GM18870 (cell line): ENCODE measurements at regions not wholly inside any gene's neighbourhood (a gene's known extent, or its start where the extent isn't known, plus 50 kb on each side); places are given as distances from the start of the nearest gene placed in this dataset.
"Not testable (repeated sequence)": the region's sequence is repeated elsewhere in the genome, so short reads cannot be mapped to it uniquely, and the experiment has no call there.

Source experiments
- ATAC-seq: cut with Tn5 transposase; IDR thresholded peaks from one replicate; pipeline ENCODE4 v1.9.1; 2021; ENCODE audit warnings: moderate library complexity; ENCODE audit not compliant: unreplicated experiment

- ATAC-seq: no peak
These were observed 82.2 kb upstream of the SEC11C start for GRCh38 chr18:59057493-59057795.

- ATAC-seq: no peak
These were observed 81.7 kb upstream of the SEC11C start for GRCh38 chr18:59057969-59058368.

- no peak for ATAC-seq
These were observed 80.5 kb upstream of the SEC11C start for GRCh38 chr18:59059140-59059539.

GRCh38 chr18:59060551-59060950 is 79.1 kb upstream of the SEC11C start:
- no peak for ATAC-seq

- ATAC-seq: no peak
These were observed 77.6 kb upstream of the SEC11C start for GRCh38 chr18:59061914-59062642.

DNA sequence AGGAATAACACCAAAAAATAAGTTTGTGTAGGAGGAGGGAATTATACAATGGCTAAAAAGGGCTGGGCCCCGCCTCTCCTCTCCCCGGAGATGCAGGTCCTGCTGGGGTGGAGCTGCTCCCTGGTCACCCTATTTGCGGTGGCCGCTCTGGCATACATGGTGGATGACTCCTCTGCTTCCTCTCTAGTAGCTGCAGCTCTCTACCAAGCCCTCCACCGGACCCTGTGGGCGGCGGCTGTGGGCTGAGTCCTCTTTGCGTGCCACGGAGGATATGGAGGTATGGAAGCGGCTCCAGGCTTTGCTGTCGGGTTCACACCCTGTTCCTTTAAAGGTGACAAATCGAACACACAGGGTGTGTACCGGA is 77.1 kb upstream of the SEC11C start:
- ATAC-seq: no peak

DNA sequence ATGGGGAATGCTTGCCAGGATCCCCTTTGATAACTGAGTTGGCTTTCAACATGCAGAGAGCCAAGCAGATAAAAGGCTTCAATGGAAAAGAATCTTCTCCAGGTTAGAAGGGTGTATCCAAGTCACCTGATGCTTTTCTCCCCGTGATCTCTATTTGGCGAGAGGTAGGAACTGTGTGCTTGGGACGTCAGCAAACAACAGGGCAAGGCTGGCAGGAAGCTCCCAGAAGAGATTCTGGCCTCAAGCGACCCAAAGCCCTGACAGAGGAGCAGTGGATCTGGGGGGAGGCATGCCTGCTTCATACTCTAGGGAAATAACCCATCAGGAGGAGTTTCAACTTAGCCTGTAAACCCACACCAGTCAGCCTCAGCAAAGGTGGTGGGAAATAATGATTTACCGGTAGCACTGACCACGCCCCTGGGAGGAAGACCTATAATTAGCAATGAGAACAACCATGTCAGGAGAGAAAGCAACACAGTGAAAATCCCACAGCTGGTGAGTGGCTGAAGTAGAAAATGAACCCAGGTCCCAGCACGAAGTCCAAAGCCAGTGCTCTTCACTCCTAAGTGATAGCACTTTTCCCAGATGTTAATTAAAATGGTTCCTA is 76.3 kb upstream of the SEC11C start:
- no peak for ATAC-seq

DNA sequence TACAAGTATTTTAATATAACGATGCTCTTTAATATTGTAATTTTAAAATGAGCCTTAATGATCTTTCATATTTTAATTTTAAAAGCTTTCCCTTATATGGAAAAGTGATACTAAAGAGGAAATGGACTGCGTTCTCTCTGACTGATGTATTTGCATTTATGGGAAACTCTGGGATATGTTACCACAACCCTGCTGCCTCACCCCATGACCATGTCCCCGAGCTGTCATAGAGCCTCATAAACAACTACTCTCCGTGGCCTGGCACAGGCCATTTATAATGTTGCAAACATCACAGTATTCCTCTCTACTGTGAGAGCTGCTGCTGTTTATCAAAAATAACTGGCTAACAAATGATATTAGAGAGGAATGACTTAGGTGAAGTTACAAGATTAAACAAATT is 75.8 kb upstream of the SEC11C start:
- no peak for ATAC-seq

GRCh38 chr18:59065684-59066083 is 74.0 kb upstream of the SEC11C start:
- ATAC-seq: no peak

DNA sequence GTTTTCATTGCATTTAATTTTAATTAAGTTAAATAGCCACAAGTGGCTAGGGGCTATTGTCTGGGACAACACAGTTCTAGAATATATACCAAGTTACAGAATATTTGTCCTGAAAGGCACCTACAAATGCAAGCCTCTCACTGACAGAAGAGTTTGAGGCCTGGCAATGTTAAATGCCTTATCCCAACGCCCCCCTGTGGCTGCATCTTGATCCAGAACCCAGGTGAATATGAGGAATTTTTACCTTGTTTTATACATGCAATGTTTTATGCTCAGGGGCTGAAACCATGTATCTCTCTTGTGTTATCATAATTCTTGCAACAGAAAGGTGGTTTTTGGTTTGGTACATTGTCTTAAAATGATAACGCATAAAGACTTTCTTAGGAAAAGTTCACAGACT is 71.8 kb upstream of the SEC11C start:
- ATAC-seq: no peak

DNA sequence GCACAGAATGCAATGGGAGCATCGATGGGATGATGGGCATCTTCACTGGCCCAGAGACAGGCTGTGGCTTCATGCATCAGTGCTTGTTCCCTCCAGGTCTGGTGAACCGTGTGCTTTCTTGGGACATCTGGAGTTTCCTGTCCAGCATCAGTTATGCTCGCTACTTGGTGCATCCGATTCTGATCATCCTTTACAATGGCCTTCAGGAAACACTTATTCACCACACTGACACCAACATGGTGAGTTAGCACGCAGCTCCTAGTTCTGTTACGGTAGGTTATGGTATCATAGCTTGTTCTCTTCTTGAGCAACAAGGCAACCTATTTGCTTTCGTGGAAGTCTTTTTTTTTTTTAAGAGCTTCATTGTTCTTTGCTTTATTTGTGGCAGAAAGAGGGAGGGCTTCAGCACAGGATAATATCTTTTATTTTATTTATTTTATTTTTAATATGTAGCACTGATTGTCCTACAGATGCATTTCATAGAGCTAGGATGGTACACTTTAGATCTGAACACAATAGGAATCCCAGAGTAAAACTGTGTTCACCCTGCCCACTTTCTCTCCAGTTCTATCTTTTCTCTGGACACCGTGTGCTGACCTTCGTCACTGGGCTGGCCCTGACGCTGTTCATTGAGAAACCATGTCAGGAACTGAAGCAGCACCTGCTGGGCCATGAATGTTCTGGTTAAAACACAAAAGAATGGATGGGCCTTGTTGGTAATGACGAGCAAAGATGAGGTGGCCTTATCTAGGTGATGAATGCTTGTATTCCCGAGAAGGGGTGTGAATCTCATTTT is 71.2 kb upstream of the SEC11C start:
- no peak for ATAC-seq

GRCh38 chr18:59070181-59070912 is 69.3 kb upstream of the SEC11C start:
- peak; percentile 68 for ATAC-seq

DNA sequence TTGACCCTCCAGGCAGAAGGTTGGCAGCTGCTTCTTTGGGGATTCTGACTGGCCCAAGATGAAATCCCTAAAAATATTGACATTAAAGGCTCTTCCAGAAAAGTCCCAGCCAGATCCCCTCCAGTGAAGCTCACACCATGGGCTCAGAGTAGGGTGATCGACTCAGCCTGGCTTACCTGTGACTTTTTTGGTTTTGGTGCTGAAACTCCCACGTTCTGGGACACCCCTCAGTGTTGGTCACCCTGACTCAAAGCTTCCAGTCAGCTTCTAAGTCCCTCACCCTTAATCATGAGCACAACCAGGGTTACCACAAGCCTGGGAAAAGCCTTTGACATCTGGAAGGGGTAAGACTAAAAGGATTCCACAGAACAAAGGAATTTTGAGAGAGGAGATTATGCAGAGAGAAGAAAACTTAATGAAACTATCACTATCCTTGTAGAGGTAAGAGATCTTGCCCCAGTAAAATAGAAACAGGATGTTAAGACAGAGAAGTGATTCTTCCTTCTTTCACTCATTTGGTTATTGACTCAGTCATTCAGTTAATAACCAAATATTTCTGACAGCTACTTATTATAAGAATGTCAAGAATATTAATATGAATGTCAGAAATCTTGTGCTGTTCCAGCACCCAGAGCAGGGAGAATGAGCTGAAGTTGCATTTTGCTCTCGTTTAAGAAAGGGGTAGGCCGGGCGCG is 66.8 kb upstream of the SEC11C start:
- ATAC-seq: no peak

DNA sequence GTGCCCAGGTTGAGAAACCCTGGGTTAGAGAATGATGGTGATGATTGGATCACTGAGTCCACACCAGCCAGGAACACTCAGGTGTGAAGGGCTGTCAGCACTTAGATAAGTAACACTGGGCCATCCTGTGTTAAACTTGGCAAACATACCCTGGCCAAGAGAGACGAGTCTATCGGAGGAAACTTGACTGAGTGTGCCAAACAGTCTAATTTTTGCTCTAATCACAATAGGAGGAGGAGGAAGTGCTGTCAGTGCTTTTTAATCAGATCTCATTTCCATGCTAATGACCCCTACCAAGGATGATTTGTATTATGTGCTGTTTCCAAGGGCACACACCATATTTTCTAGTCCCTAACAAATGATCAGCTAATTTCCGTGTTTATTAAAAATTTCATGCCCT is 63.8 kb upstream of the SEC11C start:
- ATAC-seq: no peak

- ATAC-seq: no peak
These were observed 60.4 kb upstream of the SEC11C start for GRCh38 chr18:59079264-59079663.

GRCh38 chr18:59079687-59080501 is 59.8 kb upstream of the SEC11C start:
- ATAC-seq: not testable (repeated sequence)

DNA sequence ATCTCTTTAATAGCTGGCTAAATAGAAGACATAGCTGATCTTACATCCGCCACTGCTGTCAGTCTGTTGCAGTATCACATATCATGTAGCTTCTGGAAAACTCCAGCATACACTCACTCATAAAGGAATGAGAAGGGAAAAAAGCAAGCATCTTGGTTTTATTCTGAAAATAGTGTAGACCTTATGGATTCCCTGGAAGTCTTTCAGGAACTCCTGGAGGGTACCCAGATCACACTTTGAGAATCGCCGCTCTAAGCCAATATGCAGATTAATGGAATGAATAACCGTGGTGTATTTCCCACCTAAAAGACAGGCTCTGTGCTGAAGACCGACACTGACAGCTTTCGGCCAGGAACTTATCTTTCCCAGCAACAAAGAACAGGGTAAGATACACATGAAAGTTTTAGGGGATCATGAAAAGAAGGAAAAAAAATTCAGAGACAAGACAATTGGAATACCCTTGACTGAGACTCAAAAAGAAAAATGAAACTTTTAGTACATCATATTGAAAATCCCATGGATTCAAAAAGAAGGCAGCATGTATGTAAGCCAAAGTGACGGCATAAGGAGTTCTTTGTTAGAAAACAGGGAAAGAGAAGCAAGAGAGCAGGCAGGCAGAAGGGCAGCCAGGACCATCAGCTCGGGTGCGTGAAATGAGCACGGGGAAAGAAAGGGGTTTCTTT is 56.4 kb upstream of the SEC11C start:
- ATAC-seq: no peak

DNA sequence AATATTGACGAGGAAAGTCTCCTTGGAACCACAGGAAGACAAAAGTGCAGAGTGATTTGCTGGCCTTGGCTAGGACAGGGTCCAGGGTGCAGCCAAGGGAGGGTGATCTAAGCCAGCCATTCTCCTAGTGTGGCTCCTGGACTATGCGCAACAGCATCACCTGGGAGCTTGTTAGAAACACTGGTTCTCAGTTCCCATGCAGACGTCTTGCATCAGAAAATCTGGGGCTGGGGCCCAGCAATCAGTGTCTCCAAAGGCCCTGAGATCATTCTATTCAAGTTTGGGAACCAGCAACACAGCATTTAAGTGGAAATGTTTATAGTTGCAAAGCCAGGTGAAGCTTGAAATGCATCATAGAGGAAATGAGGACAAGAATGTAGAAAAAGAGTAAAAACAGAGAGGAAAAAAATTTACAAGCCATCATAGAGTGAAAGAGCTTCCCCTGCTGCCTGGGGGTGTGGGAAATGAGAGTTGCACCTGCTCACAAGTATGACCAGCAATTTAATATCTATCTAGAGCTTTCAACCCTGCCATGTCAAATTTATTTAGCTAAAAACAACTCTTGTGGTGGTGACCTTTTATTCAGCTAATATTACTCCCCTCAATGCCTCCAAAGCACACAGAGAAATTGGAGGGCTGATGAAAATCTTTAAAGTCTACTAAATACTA is 54.4 kb upstream of the SEC11C start:
- no peak for ATAC-seq

GRCh38 chr18:59085797-59086196 is 53.9 kb upstream of the SEC11C start:
- ATAC-seq: no peak
